Breast epithelium (tissue), 4 donors: ENCODE measurements at regions not wholly inside any gene's neighbourhood (a gene's known extent, or its start where the extent isn't known, plus 50 kb on each side); places are given as distances from the start of the nearest gene placed in this dataset.

Experiments used
- DNase-seq, 2 donors: peaks; one replicate each; pipeline ENCODE4 v3.0.0-alpha.2; 2019; ENCODE audit warnings: low spot score in 2 of 2
- H3K27ac ChIP-seq, 2 donors: fragments of 200-600 bp; sonication (generic) in 1 of 2; one replicate each; pipeline ENCODE4 v1.5.1; 2016 to 2019; ENCODE audit warnings: mild to moderate bottlenecking in 1 of 2
- H3K27me3 ChIP-seq, 2 donors: fragments of 200-600 bp; sonication (generic) in 1 of 2; one replicate each; pipeline versions ENCODE4 v1.5.1 to v1.6.0; 2017 to 2019; ENCODE audit warnings: control low read depth in 1 of 2, mild to moderate bottlenecking in 1 of 2
- H3K36me3 ChIP-seq: fragments of 200-600 bp; one replicate; pipeline ENCODE4 v1.5.1; 2019
- H3K4me1 ChIP-seq, 2 donors: fragments of 200-600 bp; sonication (generic); one replicate each; pipeline ENCODE4 v1.5.1; 2016 to 2019; ENCODE audit warnings: control low read depth in 1 of 2
- H3K4me3 ChIP-seq, 3 donors: fragments of 200-600 bp; sonication (generic); 1 replicate in 2 of 3; 2 replicates in 1 of 3; pipeline ENCODE4 v1.5.1; 2016 to 2019; ENCODE audit warnings: mild to moderate bottlenecking in 3 of 3, moderate library complexity in 2 of 3
- H3K9me3 ChIP-seq, 2 donors: fragments of 200-600 bp; sonication (generic) in 1 of 2; one replicate each; pipeline ENCODE4 v1.5.1; 2016 to 2019; ENCODE audit warnings: control low read depth in 1 of 2
- CTCF ChIP-seq, 3 donors: fragments of 450-650 bp; IDR thresholded peaks; one replicate each; pipeline ENCODE4 v1.5.1; 2016 to 2017; ENCODE audit warnings: antibody characterized with exemption in 3 of 3, mild to moderate bottlenecking in 3 of 3, moderate library complexity in 3 of 3
- POLR2A ChIP-seq: fragments of 450-650 bp; IDR thresholded peaks from one replicate; pipeline ENCODE4 v1.6.1; 2016; ENCODE audit warnings: antibody characterized with exemption, mild to moderate bottlenecking, moderate library complexity
- POLR2AphosphoS5 ChIP-seq, 3 donors: sonication (generic); formaldehyde crosslinking; IDR thresholded peaks; one replicate each; pipeline ENCODE4 v1.6.1; 2017; ENCODE audit warnings: antibody characterized with exemption in 3 of 3
- intact Hi-C: fragments of 100-400 bp; cut with DNase I; formaldehyde crosslinking; loops from one replicate; pipeline ENCODE4 v1.15.1; 2023; ENCODE audit warnings: low total_unique reads

GRCh38 chr20:23227274-23227673 is 123.3 kb upstream of the NXT1 start:
- Histone ChIP-seq H3K4me1 (no peaks in the 10 kb centered on the region), H3K4me3 (no peak overlapping the region), H3K27me3 (no peaks in the 10 kb centered on the region), H3K27ac (no peak overlapping the region), H3K36me3 (no peaks in the 10 kb centered on the region), H3K9me3 (peaks cover 10 to 22% of the 10 kb centered on the region in 2 donors)
- DNase-seq = no peak
- intact Hi-C loops = no loop called here
- TF ChIP-seq POLR2A = no peak
- TF ChIP-seq CTCF (IDR thresholded peaks at IDR 0.05) = no peak

DNA sequence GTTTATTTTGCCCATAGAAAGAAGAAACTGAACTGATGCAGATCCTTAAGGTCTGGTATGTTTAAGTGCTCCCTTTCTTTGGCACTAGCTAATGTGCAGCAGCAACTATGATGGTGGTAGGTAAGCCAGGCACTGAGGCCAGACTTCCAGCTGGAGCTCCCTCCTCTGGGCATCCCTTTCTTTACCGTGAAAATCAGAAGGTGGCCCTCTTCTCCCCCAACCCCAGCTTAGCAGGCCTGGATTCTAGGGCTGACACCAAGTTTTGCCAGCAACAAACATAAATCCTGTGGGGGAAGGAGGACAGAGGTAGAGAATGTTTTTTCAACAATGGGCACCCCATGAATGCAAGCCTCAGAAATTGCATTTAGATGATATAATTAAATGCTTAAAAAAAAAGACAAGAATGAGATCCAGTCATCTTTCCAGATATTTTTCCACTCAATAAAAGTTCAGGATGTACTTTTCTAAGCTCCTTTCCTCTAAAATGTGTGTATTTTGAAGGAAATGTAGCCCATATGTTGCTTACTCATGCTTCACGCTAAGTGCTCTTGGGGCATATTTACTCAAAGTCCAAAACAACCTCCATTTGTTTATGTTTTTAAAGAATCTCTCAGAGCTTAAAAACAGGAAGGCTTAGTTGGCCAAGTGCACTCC is 123.9 kb upstream of the NXT1 start:
- DNase-seq = no peak
- intact Hi-C loops = no loop called here
- Histone ChIP-seq H3K4me1 (no peaks in the 10 kb centered on the region), H3K27ac (no peak overlapping the region), H3K36me3 (no peaks in the 10 kb centered on the region), H3K27me3 (no peaks in the 10 kb centered on the region), H3K9me3 (peaks cover 14 to 22% of the 10 kb centered on the region in 2 donors), H3K4me3 (no peak overlapping the region)
- TF ChIP-seq POLR2AphosphoS5 (IDR thresholded peaks at IDR 0.05) = no peak
- TF ChIP-seq CTCF (IDR thresholded peaks at IDR 0.05) = no peak
- no peak for TF ChIP-seq POLR2A

DNA sequence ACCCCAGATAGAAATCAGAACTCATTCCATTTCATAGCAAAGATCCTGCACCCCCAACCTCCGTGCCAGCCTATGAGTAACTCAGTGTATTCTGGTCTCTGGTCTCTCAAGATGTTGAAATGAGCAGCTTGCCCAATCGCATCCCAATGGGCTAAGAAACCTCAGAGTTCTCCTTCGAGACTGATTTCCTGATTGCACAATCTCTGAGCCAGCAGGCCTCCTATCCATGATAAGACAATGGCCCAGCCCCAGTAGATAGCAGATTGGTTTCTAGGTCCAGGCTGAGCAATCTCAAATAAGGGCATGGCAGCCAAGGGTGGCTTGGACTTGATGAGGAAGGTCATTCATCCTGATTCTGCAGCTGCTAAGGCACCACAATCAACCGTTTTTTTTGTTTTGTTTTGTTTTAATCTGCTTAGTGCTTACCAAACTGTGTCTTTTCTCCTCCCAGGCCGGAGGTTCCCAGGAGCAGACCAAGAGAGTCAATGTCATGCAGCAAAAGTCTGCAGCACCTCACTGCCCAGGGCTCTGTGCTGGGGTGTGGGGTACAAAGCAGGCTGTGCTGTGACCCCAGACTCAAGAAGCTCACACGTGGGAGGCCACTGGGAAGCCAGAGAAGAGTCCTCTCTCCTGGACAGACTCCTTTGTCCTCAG is 125.1 kb upstream of the NXT1 start:
- H3K4me3 ChIP-seq = no peak overlapping the region
- TF ChIP-seq POLR2AphosphoS5 (IDR thresholded peaks at IDR 0.05) (peak in 2 of 3 donors; percentile 25 to 46), POLR2A (no peak)
- no peaks in the 10 kb centered on the region for H3K4me1 ChIP-seq
- DNase-seq = no peak
- H3K36me3 ChIP-seq = no peaks in the 10 kb centered on the region
- H3K9me3 ChIP-seq = peaks cover 14 to 31% of the 10 kb centered on the region in 2 donors
- intact Hi-C loops = no loop called here
- H3K27ac ChIP-seq = no peak overlapping the region
- no peaks in the 10 kb centered on the region for H3K27me3 ChIP-seq

DNA sequence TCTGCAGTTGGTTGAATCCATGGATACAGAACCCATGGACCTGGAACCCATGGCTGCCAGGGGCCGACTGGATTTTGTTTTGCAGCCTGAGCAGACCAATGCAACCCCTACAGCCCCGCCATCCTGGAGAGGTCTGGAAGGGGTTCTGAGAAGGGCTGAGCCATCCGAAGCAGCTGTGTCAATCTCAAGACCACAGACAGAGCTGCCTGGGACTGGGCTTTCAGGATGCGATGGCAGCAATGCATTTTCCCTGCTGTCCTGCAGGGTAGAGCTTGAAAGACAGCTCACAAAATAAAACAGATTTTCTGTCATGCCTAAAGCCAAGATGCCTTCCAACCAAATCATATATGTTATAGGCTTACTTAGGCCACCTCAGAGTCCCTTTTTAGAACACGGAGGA is 125.8 kb upstream of the NXT1 start:
- Histone ChIP-seq H3K4me1 (no peaks in the 10 kb centered on the region), H3K9me3 (peaks cover 14 to 35% of the 10 kb centered on the region in 2 donors), H3K27ac (no peak overlapping the region), H3K36me3 (no peaks in the 10 kb centered on the region), H3K27me3 (no peaks in the 10 kb centered on the region), H3K4me3 (no peak overlapping the region)
- intact Hi-C loops = no loop called here
- DNase-seq = no peak
- TF ChIP-seq POLR2AphosphoS5 (IDR thresholded peaks at IDR 0.05) (no peak), POLR2A (no peak), CTCF (IDR thresholded peaks at IDR 0.05) (no peak)

- no peak for DNase-seq
- Histone ChIP-seq H3K27ac (no peak overlapping the region), H3K27me3 (no peaks in the 10 kb centered on the region), H3K36me3 (no peaks in the 10 kb centered on the region), H3K9me3 (peaks cover 14 to 36% of the 10 kb centered on the region in 2 donors), H3K4me3 (no peak overlapping the region), H3K4me1 (no peaks in the 10 kb centered on the region)
- TF ChIP-seq CTCF (IDR thresholded peaks at IDR 0.05) (no peak), POLR2AphosphoS5 (IDR thresholded peaks at IDR 0.05) (no peak), POLR2A (no peak)
- intact Hi-C loops = no loop called here
Observed at GRCh38 chr20:23223908-23224580, 126.5 kb upstream of the NXT1 start.
